ENCODE measurements at regions not wholly inside any gene's neighbourhood (a gene's known extent, or its start where the extent isn't known, plus 50 kb on each side); places are given as distances from the start of the nearest gene placed in this dataset.

- TF ChIP-seq, protein P1, sequence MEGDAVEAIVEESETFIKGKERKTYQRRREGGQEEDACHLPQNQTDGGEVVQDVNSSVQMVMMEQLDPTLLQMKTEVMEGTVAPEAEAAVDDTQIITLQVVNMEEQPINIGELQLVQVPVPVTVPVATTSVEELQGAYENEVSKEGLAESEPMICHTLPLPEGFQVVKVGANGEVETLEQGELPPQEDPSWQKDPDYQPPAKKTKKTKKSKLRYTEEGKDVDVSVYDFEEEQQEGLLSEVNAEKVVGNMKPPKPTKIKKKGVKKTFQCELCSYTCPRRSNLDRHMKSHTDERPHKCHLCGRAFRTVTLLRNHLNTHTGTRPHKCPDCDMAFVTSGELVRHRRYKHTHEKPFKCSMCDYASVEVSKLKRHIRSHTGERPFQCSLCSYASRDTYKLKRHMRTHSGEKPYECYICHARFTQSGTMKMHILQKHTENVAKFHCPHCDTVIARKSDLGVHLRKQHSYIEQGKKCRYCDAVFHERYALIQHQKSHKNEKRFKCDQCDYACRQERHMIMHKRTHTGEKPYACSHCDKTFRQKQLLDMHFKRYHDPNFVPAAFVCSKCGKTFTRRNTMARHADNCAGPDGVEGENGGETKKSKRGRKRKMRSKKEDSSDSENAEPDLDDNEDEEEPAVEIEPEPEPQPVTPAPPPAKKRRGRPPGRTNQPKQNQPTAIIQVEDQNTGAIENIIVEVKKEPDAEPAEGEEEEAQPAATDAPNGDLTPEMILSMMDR (IDR thresholded peaks at IDR 0.05): no peak
- TF ChIP-seq ZFX (IDR thresholded peaks at IDR 0.05; ENCODE audit: borderline replicate concordance): no peak
Measured at GRCh38 chr1:187948170-187948794, 1119.5 kb downstream of the PLA2G4A start.

All from 22Rv1 (cell line).